ENCODE measurements at regions not wholly inside any gene's neighbourhood (a gene's known extent, or its start where the extent isn't known, plus 50 kb on each side); places are given as distances from the start of the nearest gene placed in this dataset.
A peak's percentile ranks its signal among the peaks of the same experiment; 100 is the strongest.

- no peaks in the 10 kb centered on the region for H3K9me3 Mint-ChIP-seq
- Histone ChIP-seq H3K9me3 (ENCODE audit: control insufficient read depth in 1 of 2, insufficient read depth in 1 of 2, low read length in 2 of 2) (no peaks in the 10 kb centered on the region), H3K36me3 (ENCODE audit: insufficient read depth, low read length) (no peaks in the 10 kb centered on the region), H3K4me1 (ENCODE audit: insufficient read depth, low read length) (no peaks in the 10 kb centered on the region), H3K27ac (ENCODE audit: low read depth in 1 of 2, low read length in 2 of 2) (no peak overlapping the region), H3K27me3 (ENCODE audit: control insufficient read depth in 1 of 2, insufficient read depth in 2 of 2, low read length in 2 of 2) (peaks cover 0 to 6% of the 10 kb centered on the region in 2 experiments), H3K4me3 (ENCODE audit: low read length) (no peak overlapping the region)
- TF ChIP-seq CTCF (IDR thresholded peaks at IDR 0.05), result no peak
- ChIA-PET POLR2A (no interaction called here), CTCF (no interaction called here)
- H3K27ac Mint-ChIP-seq, result no peak overlapping the region
- intact Hi-C loops (cut with DNase I, micrococcal nuclease), result no loop called here
- no peaks in the 10 kb centered on the region for H3K36me3 Mint-ChIP-seq (ENCODE audit: low read depth)
- H3K4me1 Mint-ChIP-seq (ENCODE audit: low read depth), result no peaks in the 10 kb centered on the region
- DNase-seq, result no peak
- no peaks in the 10 kb centered on the region for H3K27me3 Mint-ChIP-seq
- H3K4me3 Mint-ChIP-seq, result no peak overlapping the region
- ATAC-seq (ENCODE audit: poor library complexity), result no peak
Observed at GRCh38 chr2:136434251-136434715, 316.3 kb upstream of the CXCR4 start.

DNA sequence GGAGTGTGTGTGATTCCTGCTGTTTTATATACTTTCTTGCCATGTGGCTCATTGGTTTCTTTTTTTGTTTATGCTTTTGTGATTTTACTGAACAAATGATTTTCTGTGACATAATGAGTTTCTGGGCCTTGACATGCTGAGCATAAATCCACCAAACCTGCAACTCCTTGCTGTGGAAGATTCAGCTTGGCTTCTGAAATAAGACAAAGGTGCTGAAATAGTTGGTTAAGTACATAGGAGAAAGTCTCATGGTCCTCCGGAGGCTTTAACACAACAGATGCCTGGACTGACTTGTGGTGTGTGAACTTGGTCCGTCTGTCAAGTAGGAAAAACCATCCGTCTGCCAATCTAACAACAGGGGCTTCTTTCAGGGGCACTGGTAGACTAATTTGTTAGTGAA lies 315.3 kb upstream of the CXCR4 start:
- no peak overlapping the region for H3K4me3 Mint-ChIP-seq
- H3K4me1 Mint-ChIP-seq (ENCODE audit: low read depth), result no peaks in the 10 kb centered on the region
- Histone ChIP-seq H3K4me3 (ENCODE audit: low read length) (no peak overlapping the region), H3K27ac (ENCODE audit: low read depth in 1 of 2, low read length in 2 of 2) (no peak overlapping the region), H3K4me1 (ENCODE audit: insufficient read depth, low read length) (no peaks in the 10 kb centered on the region), H3K36me3 (ENCODE audit: insufficient read depth, low read length) (no peaks in the 10 kb centered on the region), H3K9me3 (ENCODE audit: control insufficient read depth in 1 of 2, insufficient read depth in 1 of 2, low read length in 2 of 2) (no peaks in the 10 kb centered on the region), H3K27me3 (ENCODE audit: control insufficient read depth in 1 of 2, insufficient read depth in 2 of 2, low read length in 2 of 2) (peaks cover 0 to 6% of the 10 kb centered on the region in 2 experiments)
- DNase-seq (no peak), ATAC-seq (ENCODE audit: poor library complexity) (no peak)
- no peaks in the 10 kb centered on the region for H3K27me3 Mint-ChIP-seq
- ChIA-PET CTCF (no interaction called here), POLR2A (no interaction called here)
- no peaks in the 10 kb centered on the region for H3K36me3 Mint-ChIP-seq (ENCODE audit: low read depth)
- TF ChIP-seq CTCF (IDR thresholded peaks at IDR 0.05), result no peak
- H3K27ac Mint-ChIP-seq, result no peak overlapping the region
- intact Hi-C loops (cut with DNase I, micrococcal nuclease), result no loop called here
- H3K9me3 Mint-ChIP-seq, result no peaks in the 10 kb centered on the region

- POLR2A ChIA-PET, result interaction anchor here (0.9 kb wide), 1 partner anchor 1414 kb away, joined by 3 read pairs; no protein-coding TSS in a partner anchor
- Histone ChIP-seq H3K9me3 (ENCODE audit: control insufficient read depth in 1 of 2, insufficient read depth in 1 of 2, low read length in 2 of 2) (no peaks in the 10 kb centered on the region), H3K36me3 (ENCODE audit: insufficient read depth, low read length) (no peaks in the 10 kb centered on the region), H3K27ac (ENCODE audit: low read depth in 1 of 2, low read length in 2 of 2) (no peak overlapping the region), H3K4me3 (ENCODE audit: low read length) (peak overlapping the region; percentile 56), H3K27me3 (ENCODE audit: control insufficient read depth in 1 of 2, insufficient read depth in 2 of 2, low read length in 2 of 2) (peaks cover 0 to 7% of the 10 kb centered on the region in 2 experiments), H3K4me1 (ENCODE audit: insufficient read depth, low read length) (peaks cover 18% of the 10 kb centered on the region)
- Mint-ChIP-seq H3K9me3 (no peaks in the 10 kb centered on the region), H3K27me3 (peaks cover 63% of the 10 kb centered on the region), H3K4me3 (peak overlapping the region; percentile 85), H3K36me3 (ENCODE audit: low read depth) (no peaks in the 10 kb centered on the region), H3K27ac (no peak overlapping the region), H3K4me1 (ENCODE audit: low read depth) (peaks cover 15% of the 10 kb centered on the region)
- intact Hi-C loops (cut with DNase I, micrococcal nuclease), result loop anchor here (10.0 kb wide), 2 partner anchors 231 to 311 kb away; no protein-coding TSS in a partner anchor
- ATAC-seq (ENCODE audit: poor library complexity) (peak; percentile 51), DNase-seq (peak in 6 of 14 experiments; percentile 4 to 59 (median 28))
- CTCF ChIA-PET, result interaction anchor here (0.9 kb wide), 1 partner anchor 96 kb away, joined by 3 read pairs; no protein-coding TSS in a partner anchor
- TF ChIP-seq CTCF (IDR thresholded peaks at IDR 0.05), result no peak
Observed at GRCh38 chr2:136424112-136424511, 306.2 kb upstream of the CXCR4 start.
